ENCODE measurements at regions not wholly inside any gene's neighbourhood (a gene's known extent, or its start where the extent isn't known, plus 50 kb on each side); places are given as distances from the start of the nearest gene placed in this dataset.

- no peak overlapping the region for H3K27ac ChIP-seq (ENCODE audit: low read depth in 2 of 2, low read length in 1 of 2)
- no peak overlapping the region for H3K9ac ChIP-seq
- H4K20me1 ChIP-seq (ENCODE audit: insufficient read depth): no peaks in the 10 kb centered on the region
- no peaks in the 10 kb centered on the region for H3K36me3 ChIP-seq (replicated peaks in 1 of 2; ENCODE audit: control insufficient read depth in 1 of 2, insufficient read depth in 2 of 2, low read length in 1 of 2)
- no peak overlapping the region for H3K4me2 ChIP-seq
- H3K79me2 ChIP-seq (ENCODE audit: insufficient read depth): no peaks in the 10 kb centered on the region
- no peak for TF ChIP-seq FOXM1 (IDR thresholded peaks at IDR 0.05; ENCODE audit: low read depth)
- no peak for TF ChIP-seq MXI1 (IDR thresholded peaks at IDR 0.05; ENCODE audit: low read depth, low read length)
- no peak for TF ChIP-seq IRF3 (IDR thresholded peaks at IDR 0.05; ENCODE audit: low read depth, low read length)
- no peak for TF ChIP-seq EZH2phosphoT487 (IDR thresholded peaks at IDR 0.05; ENCODE audit: borderline replicate concordance, low read depth)
- no peak for TF ChIP-seq TAF1 (IDR thresholded peaks at IDR 0.05; ENCODE audit: borderline replicate concordance, low read depth, low read length)
- no peak for TF ChIP-seq REST (IDR thresholded peaks at IDR 0.05; ENCODE audit: low read depth, low read length)
- no peak for TF ChIP-seq SMC3 (IDR thresholded peaks at IDR 0.05; ENCODE audit: low read depth, low read length)
- no peak for TF ChIP-seq USF2 (IDR thresholded peaks at IDR 0.05; ENCODE audit: borderline replicate concordance, low read depth, low read length)
- TF ChIP-seq TCF12 (IDR thresholded peaks at IDR 0.05): no peak
- TF ChIP-seq MEF2A (IDR thresholded peaks at IDR 0.05; ENCODE audit: borderline replicate concordance, low read depth): no peak
- no peak for TF ChIP-seq POLR2AphosphoS5 (IDR thresholded peaks at IDR 0.05; ENCODE audit: low read depth, low read length)
- TF ChIP-seq PBX3 (IDR thresholded peaks at IDR 0.05): no peak
- TF ChIP-seq RFX5 (IDR thresholded peaks at IDR 0.05; ENCODE audit: low read length): no peak
- TF ChIP-seq JUND (IDR thresholded peaks at IDR 0.05): no peak
- no peak for TF ChIP-seq FOSL2 (IDR thresholded peaks at IDR 0.05; ENCODE audit: borderline replicate concordance, low read depth)
- H3K4me1 ChIP-seq (ENCODE audit: control insufficient read depth in 1 of 2, insufficient read depth in 2 of 2, low read depth in 1 of 2, low read length in 1 of 2): no peaks in the 10 kb centered on the region
- no peaks in the 10 kb centered on the region for H3K9me3 ChIP-seq
- no peak overlapping the region for H3K4me3 ChIP-seq (ENCODE audit: low read depth in 2 of 2, low read length in 1 of 2)
- H3F3A ChIP-seq (replicated peaks; ENCODE audit: insufficient read depth): no peaks in the 10 kb centered on the region
- no peaks in the 10 kb centered on the region for H3K27me3 ChIP-seq (ENCODE audit: insufficient read depth)
- 91% methylated on average over 4 of the region's 4 CpGs for WGBS (ENCODE audit: low lambda C conversion rate)
- H3K9me2 ChIP-seq: no peaks in the 10 kb centered on the region
- ChIA-PET CTCF (no interaction called here), POLR2A (no interaction called here)
- no peak overlapping the region for H2AFZ ChIP-seq (ENCODE audit: low read depth)
- DNase-seq: no peak
Observed at GRCh38 chr21:35168735-35169134, 119.6 kb upstream of the RUNX1 start.

All from SK-N-SH (cell line).